ENCODE measurements at regions not wholly inside any gene's neighbourhood (a gene's known extent, or its start where the extent isn't known, plus 50 kb on each side); places are given as distances from the start of the nearest gene placed in this dataset.

DNA sequence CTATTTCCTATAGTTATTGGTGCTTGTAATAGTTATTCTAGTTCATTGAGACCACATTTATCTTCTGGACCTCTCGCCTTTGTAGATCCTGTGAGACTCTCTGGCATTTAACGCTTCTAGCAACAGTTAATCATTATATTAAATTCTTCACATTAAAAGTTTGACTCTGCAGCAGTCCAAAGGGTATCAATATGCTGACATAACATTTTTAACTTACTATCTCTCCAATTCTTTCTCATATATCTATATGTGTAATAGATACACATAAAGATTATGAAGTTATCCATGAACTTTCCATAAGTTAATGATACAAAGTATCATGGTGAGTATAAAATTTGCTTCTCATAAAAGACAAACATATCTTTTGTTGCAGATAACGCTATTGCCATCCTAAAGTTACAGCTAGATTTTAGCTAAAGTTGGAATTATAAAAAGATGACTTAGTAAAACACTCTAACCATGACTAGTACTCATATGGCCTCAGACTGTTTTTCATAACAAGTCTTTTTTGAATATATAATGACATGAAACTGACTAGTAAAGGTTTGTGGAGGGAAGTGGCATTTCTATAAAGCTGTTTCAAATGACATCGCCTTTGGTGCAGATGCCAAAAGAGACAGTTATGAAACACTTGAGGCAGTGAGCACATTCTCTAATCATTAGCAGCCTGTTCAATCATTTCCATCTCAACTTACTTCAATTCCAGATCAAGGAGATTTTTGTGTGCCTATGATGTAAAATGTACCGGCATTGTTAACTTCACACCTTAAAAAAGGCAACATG lies 379.3 kb upstream of the CBLB start:
- FAIRE-seq = no peak
- no peak for DNase-seq (ENCODE audit: low spot score in 2 of 2)

DNA sequence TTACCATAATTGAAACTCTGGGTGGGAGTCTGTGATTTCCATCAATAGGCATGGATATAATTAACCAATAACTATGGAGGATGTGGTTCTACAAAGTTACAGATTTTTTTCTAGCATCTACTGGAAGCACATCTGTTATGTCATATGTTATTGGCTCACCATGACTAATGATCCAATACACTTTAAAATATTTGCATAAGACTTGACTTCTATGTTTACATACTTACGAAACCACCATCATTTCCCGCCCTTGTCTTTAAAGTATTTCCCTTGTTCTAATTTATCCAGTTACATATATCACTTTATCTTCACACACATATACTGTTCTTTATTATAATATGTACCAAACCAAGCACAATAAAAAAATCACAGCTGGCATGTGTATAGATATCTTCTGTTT lies 380.3 kb upstream of the CBLB start:
- no peak for DNase-seq (ENCODE audit: low spot score in 2 of 2)
- FAIRE-seq = no peak

DNA sequence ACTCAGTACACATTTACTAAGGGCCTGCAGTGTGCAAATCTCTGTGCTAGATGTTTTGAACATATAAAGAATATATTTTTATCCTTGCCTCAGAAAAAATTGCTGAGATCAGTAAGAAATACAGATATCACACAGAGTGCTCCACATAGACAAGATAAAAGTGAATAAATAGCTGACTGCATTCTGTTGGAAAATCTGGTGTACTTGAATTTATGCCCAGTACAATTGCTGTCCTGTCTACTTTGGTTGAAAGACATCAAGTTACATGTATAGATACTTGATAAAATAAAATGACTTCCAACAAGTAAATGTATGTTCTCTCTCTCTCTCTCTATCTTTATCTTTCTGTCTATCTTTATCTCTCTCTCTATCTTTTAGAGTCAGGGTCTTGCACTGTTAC lies 381.2 kb upstream of the CBLB start:
- FAIRE-seq = no peak
- no peak for DNase-seq (ENCODE audit: low spot score in 2 of 2)

- FAIRE-seq = no peak
Measured at GRCh38 chr3:106251160-106251892, 382.5 kb upstream of the CBLB start.

GRCh38 chr3:106255870-106256248 lies 387.0 kb upstream of the CBLB start:
- DNase-seq (ENCODE audit: low spot score in 2 of 2) = no peak
- FAIRE-seq = no peak

More at GRCh38 chr3:106251160-106251892, 382.5 kb upstream of the CBLB start:
- DNase-seq (ENCODE audit: low spot score in 2 of 2) = no peak

DNA sequence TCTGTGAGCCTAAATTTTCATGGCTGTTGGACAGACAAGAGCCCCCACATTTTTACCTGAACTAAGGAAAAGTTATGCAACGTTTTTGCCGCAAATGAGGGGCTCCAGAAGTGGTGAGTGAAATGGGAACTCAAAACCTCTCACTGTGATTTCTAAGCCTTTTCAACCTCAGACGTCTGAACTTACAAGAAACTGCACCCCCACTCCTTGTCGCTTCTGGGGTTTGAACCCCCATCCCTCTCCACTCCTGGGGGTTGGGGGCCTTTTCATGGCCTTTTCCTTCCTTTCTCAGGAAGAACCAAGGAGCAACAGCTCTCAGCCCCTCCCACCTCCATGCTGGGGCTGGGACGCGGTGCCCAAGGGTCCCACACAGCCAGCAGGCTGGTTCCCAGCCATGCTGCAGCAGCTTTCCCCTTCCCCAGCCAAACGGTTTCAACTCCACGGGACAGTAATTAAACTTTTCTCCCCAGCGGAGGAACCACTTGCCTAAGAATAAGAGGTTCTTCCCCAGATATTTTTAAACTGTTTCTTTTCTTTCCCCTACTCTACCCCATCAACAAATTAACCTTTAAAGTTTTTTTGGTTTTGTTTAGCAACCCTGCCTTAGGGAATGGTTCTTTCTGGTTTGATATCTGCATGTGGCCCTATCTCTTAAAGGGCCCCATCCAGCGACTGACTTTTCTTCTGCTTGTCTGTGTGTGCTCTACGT lies 387.6 kb upstream of the CBLB start:
- FAIRE-seq (no peak), DNase-seq (ENCODE audit: low spot score in 2 of 2) (no peak)

DNA sequence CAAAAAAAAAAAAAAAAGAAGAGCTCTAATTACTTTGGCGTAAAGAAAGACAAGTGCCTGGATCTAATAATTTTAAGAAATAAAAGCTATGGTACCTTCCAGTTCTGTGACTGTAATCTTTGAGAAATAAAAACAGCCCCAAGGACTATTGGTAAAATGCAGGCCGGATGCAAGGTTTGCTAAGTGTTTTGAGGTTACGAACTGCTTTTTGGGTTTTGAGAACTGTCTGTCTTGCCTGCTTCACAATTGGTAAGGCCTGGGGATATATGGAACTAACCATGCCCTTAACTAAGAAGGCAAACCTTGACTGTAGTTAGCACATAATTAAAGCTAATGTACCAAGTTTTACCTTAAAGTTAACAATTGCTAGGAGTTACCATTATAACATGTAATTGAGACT lies 388.4 kb upstream of the CBLB start:
- no peak for FAIRE-seq
- DNase-seq (ENCODE audit: low spot score in 2 of 2) = no peak

DNA sequence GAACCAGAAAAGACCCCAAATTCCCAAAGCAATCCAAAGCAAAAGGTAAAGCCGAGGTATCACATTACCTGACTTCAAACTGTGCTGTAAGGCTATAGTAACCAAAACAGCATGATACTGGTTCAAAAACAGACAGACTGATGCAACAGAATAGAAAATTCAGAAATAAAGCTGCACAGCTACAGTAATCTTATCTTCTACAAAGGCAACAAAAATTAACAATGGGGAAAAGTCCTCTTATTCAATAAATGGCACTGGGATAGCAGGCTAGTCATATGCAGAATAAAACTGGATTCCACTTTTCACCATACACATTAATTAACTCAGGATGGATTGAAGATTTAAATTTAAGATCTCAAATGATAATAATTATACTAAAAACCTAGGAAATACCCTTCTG lies 392.6 kb upstream of the CBLB start:
- DNase-seq (ENCODE audit: low spot score in 2 of 2) (no peak), FAIRE-seq (no peak)

DNA sequence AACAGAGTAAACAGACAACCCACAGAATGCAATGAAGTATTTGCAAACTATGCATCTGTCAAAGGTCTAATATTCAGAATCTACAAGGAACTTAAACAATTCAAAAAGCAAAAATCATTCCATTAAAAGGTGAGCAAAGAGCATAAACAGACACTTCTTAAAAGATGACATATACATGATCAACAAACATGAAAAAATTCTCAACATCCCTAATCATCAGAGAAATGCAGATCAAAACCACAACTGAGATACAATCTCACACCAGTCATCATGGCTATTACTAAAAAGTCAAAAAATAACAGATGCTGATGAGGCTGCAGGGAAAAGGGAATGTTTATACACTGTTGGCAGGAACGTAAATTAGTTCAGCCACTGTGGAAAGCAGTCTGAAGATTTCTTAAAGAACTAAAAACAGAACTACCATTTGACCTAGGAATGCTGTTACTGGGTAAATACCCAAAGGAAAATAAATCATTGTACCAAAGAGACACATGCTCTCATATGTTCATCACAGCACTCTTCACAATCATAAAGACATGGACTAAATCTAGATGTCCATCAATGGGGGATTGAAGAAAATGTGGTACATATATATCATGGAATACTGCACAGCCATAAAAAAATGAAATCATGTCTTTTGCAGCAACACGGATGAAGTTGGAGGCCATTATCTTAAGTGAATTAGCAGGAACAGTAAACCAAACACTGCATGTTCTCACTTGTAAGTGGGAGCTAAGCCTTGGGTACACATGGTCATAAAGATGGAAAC lies 393.3 kb upstream of the CBLB start:
- DNase-seq (ENCODE audit: low spot score in 2 of 2) (no peak), FAIRE-seq (no peak)

DNA sequence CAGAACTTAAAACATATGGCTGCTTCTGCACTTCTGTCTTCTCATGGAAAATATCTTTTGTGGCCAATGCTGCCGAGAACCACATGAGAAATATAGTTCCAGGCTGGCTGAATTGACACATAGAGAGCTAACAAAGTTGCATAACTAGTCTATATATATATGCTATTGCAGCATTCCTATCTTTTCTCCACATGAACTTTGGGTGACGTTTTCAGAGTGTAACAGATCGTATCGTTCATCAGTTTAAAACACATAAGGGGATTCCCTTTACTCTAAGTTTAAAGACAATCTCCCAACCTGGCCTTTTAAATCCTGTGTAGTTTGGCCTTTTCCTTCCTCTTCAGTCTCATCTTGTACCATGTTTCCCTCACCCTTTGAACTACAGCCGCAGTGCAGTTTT lies 394.2 kb upstream of the CBLB start:
- FAIRE-seq (no peak), DNase-seq (ENCODE audit: low spot score in 2 of 2) (no peak)

GRCh38 chr3:106263546-106263945 lies 394.7 kb upstream of the CBLB start:
- DNase-seq (ENCODE audit: low spot score in 2 of 2) (no peak), FAIRE-seq (no peak)

DNA sequence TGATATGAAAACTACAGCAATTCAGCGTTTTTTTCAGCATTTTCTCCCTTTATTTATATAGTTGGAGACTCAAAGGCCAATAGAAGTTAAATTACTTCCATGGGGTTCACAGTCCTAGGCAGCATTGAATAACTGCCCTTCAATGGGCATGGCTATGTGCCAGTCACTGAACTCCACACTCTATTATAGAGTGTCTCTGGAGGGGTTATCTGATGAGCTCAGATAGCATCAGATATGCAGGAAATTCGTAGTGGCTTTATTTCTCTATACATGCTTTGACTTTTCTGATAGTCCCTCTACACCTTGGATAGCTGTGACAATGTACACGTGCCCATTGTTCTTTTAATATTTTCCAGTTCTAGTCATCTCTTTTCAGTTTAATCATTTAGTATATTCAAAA lies 396.9 kb upstream of the CBLB start:
- no peak for FAIRE-seq
- DNase-seq (ENCODE audit: low spot score in 2 of 2) = no peak

- FAIRE-seq (no peak), DNase-seq (ENCODE audit: low spot score in 2 of 2) (no peak)
Measured at GRCh38 chr3:106268696-106269095, 399.9 kb upstream of the CBLB start.

- FAIRE-seq (no peak), DNase-seq (ENCODE audit: low spot score in 2 of 2) (no peak)
Measured at GRCh38 chr3:106272302-106272701, 403.5 kb upstream of the CBLB start.

DNA sequence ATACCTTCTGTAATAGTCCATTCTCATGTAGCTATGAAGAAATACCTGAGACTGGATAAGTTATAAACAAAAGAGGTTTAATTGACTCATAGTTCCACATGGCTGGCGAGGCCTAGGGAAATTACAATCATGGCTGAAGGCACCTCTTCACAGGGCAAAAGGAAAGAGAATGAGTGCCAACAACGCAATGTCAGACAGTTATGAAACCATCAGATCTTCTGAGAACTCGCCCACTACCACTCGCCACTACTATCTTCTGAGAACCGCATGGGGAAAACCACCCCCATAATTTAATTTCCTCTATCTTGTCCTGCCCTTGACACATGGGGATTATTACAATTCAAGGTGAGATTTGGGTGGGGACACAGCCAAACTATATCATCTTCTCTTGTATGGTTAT lies 406.8 kb upstream of the CBLB start:
- DNase-seq (ENCODE audit: low spot score in 2 of 2) (no peak), FAIRE-seq (no peak)

DNA sequence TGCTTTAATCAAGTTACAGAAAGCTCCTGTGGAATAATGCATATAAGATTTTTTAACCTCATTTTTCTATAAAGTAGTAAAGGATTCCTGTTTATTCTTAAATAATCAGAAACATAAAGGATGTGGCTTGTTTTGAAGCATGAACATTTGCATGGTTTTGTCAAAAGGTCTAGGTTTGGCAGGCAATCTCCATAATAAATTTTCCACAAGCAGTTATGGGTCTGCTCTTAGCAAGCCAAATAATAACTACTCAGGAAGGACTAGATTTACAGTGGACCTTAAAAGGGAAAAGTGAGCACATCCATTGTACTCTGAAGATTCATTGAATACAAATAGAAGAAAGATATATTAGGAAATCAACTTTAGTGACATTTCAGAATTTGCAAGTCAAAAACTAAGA lies 407.3 kb upstream of the CBLB start:
- no peak for DNase-seq (ENCODE audit: low spot score in 2 of 2)
- FAIRE-seq = no peak

DNA sequence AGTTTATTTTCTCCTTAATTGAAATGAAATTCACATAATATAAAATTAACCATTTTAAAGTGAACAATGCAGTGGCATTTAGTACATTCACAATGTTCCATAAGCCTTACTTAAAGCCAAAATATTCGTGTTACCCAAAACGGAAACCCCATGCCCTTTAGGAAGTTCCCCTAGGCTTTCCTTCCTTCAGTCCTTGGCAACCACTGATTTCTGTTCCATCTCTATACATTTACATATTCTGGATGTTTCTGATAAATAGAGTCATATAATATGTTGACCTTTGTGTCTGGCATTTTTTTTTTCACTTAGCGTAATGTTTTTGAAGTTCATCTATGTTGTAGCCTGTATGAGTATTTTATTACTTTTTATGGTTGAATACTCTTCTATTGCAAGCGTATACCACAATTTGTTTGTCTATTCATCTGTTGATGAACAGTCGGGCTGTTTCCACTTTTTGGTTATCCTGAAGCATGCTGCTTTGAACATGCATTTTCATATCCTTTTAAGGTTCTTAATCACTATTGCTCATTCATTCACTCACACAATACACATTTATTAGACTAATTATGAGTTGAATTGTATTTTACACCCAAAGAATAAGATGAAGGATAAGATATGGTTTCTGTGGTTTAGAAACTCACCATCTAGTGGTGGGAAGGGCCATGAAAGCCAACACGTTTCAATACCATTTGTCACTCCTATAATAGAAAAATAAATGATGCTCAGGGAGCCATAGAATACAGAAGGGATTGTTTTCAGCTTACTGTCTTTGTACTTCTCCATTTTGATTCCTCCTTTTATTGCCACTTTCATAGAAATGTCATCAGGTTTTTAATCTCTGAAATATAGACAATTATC lies 408.2 kb upstream of the CBLB start:
- no peak for DNase-seq (ENCODE audit: low spot score in 2 of 2)
- no peak for FAIRE-seq

- FAIRE-seq (no peak), DNase-seq (ENCODE audit: low spot score in 2 of 2) (no peak)
Measured at GRCh38 chr3:106277731-106278130, 408.9 kb upstream of the CBLB start.

GRCh38 chr3:106281221-106281620 lies 412.4 kb upstream of the CBLB start:
- DNase-seq (ENCODE audit: low spot score in 2 of 2) (no peak), FAIRE-seq (no peak)

- FAIRE-seq = no peak
Measured at GRCh38 chr3:106282943-106283342, 414.1 kb upstream of the CBLB start.

More at GRCh38 chr3:106282943-106283342, 414.1 kb upstream of the CBLB start:
- DNase-seq (ENCODE audit: low spot score in 2 of 2) = no peak

Measured in frontal cortex (tissue), 3 donors.